Thoracic aorta (tissue), 2 donors: ENCODE measurements at regions not wholly inside any gene's neighbourhood (a gene's known extent, or its start where the extent isn't known, plus 50 kb on each side); places are given as distances from the start of the nearest gene placed in this dataset.
"Not testable (repeated sequence)": the region's sequence is repeated elsewhere in the genome, so short reads cannot be mapped to it uniquely, and the experiment has no call there.

ENCODE experiments used
- ATAC-seq: fragments of 150-250 bp; one replicate; pipeline ENCODE4 v1.8.0; 2017; ENCODE audit warnings: low read depth; ENCODE audit not compliant: insufficient number of reproducible peaks, low FRiP score
- DNase-seq: peaks from one replicate; pipeline ENCODE4 v3.0.0-alpha.2; 2020; ENCODE audit warnings: low spot score
- H3K27ac ChIP-seq, 2 donors: fragments of 200-600 bp; sonication (generic); 1 replicate in 1 of 2; 2 replicates in 1 of 2; pipeline ENCODE4 v1.5.1; 2016; ENCODE audit warnings: mild to moderate bottlenecking in 2 of 2, moderate library complexity in 2 of 2
- H3K27me3 ChIP-seq: fragments of 200-600 bp; sonication (generic); replicated peaks from 2 replicates; pipeline ENCODE4 v1.6.0; 2016; ENCODE audit warnings: mild to moderate bottlenecking; ENCODE audit not compliant: insufficient read depth
- H3K36me3 ChIP-seq: fragments of 200-600 bp; sonication (generic); one replicate; pipeline ENCODE4 v1.5.1; 2016
- H3K4me1 ChIP-seq, 2 donors: fragments of 200-600 bp; sonication (generic); 1 replicate in 1 of 2; 2 replicates in 1 of 2; pipeline versions ENCODE4 v1.5.1 to v1.6.0; 2016; ENCODE audit warnings: low read depth in 2 of 2, mild to moderate bottlenecking in 1 of 2; ENCODE audit not compliant: control insufficient read depth in 1 of 2
- H3K4me3 ChIP-seq: fragments of 200-600 bp; sonication (generic); 2 replicates; pipeline ENCODE4 v1.5.1; 2016; ENCODE audit warnings: mild to moderate bottlenecking
- H3K9me3 ChIP-seq: fragments of 200-600 bp; sonication (generic); 2 replicates; pipeline ENCODE4 v1.5.1; 2016
- TF ChIP-seq, protein P1 (sequence below): fragments of 200-600 bp; sonication (generic); IDR thresholded peaks from one replicate; pipeline ENCODE4 v1.5.1; 2019; ENCODE audit warnings: antibody characterized with exemption

DNA sequence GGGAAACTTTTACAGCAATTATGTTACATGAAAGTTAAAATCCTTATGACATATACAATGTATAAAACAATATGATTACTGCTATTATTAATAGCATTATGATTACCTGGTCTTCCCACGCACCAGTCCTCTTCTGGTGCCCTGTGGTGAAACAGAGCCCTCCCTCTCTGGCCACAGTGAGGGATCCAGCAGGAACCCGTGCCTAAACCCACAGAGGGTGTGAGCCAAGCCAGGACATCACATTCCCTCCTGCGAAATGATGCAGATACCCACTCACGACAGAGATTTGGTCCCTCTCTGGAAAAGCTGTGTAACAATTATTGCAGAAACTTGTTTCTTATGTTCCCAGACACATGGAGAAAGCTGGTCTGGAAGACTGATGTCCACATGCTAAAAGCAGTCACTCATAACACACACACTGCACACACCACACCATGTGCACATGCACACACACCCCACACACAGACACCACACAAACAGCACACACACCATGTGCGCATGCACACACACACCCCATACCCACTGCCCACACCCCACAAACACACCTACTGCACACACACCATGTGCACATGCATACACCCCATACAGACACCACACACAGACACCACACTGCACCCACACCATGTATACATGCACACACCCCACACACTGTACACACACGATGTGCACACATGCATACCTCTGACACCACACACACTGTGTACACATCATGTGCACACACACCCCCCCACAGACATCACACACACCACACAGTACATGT is 1462.2 kb downstream of the FOXD4L5 start:
- not testable (repeated sequence) for H3K9me3 ChIP-seq, H3K27ac ChIP-seq, ATAC-seq, H3K27me3 ChIP-seq, H3K36me3 ChIP-seq, H3K4me3 ChIP-seq, DNase-seq, H3K4me1 ChIP-seq

DNA sequence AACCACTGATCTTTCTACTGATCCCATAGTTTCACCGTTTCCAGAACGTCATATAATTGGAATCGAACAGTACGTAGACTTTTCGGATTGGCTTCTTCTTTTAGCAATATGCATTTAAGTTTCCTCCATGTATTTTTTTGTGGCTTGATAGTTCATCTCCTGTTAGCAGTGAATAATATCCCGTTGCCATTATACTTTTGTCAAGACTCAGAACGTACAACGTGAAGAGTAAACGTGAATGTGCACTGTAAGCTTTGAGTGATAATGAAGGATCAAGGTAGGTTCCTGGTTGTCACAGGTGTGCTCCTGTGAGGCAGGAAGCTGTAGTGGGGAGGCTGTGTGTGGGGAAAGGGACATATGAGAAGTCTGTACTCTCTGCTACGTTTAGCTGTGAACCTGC is 1463.7 kb downstream of the FOXD4L5 start:
- not testable (repeated sequence) for H3K4me3 ChIP-seq, ATAC-seq, H3K27me3 ChIP-seq, H3K4me1 ChIP-seq, H3K27ac ChIP-seq, H3K36me3 ChIP-seq, DNase-seq
- peaks cover 12% of the 10 kb centered on the region for H3K9me3 ChIP-seq

DNA sequence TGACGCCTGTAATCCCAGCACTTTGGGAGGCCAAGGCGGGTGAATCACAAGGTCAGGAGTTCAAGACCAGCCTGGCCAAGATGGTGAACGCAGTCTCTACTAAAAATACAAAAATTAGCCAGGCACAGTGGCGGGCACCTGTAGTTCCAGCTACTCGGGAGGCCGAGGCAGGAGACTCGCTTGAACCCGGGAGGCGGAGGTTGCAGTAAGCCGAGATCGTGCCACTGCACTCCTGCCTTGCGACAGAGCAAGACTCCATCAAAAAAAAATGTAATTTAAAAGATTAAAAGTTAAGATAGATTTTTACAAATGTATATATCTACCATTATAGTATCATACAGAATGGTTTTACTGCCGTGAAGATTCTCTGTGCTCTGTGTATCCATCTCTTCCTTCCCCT is 1464.1 kb downstream of the FOXD4L5 start:
- peaks cover 15% of the 10 kb centered on the region for H3K9me3 ChIP-seq
- H3K36me3 ChIP-seq, H3K4me3 ChIP-seq, H3K4me1 ChIP-seq, DNase-seq, H3K27me3 ChIP-seq, H3K27ac ChIP-seq, ATAC-seq: not testable (repeated sequence)

DNA sequence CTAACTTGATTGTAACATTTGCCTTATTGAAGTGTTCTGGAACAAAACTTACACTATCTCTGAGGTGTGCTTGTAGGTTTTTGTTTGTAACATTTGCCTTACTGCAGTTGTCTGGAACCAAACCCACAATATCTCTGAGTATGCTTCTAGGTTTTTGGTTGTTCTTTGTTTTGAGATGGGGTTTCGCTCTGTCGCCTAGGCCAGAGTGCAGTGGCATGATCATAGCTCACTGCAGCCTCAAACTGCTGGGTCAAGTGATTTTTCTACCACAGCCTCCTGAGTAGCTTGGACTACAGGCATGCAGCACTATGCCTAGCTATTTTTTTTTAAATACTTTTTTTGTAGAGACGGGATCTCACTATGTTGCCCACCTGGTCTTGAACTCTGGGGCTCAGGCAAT is 1464.6 kb downstream of the FOXD4L5 start:
- H3K4me1 ChIP-seq, H3K4me3 ChIP-seq, H3K27me3 ChIP-seq, H3K27ac ChIP-seq, ATAC-seq, DNase-seq, H3K36me3 ChIP-seq: not testable (repeated sequence)
- peaks cover 16% of the 10 kb centered on the region for H3K9me3 ChIP-seq

DNA sequence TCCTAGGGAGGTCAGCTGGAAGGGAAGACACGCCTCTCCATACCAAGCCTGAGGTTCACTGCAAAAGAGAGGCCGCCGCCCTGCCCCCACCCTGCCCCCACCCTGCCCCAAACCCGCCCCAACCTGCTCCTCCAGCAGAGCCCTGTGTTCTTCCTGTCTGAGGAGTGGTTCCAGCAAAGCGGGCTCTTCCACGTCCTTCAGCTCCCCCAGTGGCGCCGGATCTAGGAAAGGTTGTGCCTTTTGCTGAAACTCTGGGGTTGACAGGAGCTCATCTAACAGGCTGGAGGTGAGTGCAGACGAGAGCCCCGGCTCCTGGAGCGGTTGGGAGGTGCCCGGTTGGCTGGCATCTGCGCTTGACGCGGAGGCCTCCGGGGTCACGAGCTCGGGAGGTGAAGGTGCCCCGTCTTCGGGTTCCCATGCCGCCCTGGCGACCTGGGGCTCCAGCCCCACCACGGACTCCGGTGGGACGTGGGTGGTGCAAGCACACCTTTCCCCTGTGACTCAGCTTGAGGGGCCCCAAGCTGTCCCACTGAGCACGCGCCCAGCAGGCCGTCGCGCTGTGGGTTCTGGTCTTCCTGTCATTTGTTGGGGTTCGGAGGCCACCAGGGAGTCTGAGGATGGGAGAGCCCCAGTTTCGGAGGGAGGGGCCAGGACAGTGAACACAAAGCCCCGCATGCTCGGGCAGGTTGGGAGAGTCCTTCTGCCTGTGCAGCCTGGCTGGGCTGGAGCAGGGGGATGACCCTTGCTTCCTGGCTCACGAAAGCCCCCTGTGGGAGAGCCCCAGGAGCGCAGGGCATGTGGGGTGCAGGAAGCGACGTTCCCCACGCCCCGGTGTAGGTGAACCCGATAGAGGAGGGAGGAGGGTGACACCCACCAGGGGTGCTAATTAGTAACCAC is 1467.1 kb downstream of the FOXD4L5 start:
- Histone ChIP-seq H3K36me3 (no peaks in the 10 kb centered on the region), H3K27me3 (no peaks in the 10 kb centered on the region), H3K9me3 (peaks cover 16% of the 10 kb centered on the region), H3K4me1 (no peaks in the 10 kb centered on the region), H3K4me3 (peak overlapping the region; percentile 1), H3K27ac (no peak overlapping the region)
- DNase-seq (no peak), ATAC-seq (no peak)
- TF ChIP-seq, protein P1, sequence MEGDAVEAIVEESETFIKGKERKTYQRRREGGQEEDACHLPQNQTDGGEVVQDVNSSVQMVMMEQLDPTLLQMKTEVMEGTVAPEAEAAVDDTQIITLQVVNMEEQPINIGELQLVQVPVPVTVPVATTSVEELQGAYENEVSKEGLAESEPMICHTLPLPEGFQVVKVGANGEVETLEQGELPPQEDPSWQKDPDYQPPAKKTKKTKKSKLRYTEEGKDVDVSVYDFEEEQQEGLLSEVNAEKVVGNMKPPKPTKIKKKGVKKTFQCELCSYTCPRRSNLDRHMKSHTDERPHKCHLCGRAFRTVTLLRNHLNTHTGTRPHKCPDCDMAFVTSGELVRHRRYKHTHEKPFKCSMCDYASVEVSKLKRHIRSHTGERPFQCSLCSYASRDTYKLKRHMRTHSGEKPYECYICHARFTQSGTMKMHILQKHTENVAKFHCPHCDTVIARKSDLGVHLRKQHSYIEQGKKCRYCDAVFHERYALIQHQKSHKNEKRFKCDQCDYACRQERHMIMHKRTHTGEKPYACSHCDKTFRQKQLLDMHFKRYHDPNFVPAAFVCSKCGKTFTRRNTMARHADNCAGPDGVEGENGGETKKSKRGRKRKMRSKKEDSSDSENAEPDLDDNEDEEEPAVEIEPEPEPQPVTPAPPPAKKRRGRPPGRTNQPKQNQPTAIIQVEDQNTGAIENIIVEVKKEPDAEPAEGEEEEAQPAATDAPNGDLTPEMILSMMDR, result no peak

DNA sequence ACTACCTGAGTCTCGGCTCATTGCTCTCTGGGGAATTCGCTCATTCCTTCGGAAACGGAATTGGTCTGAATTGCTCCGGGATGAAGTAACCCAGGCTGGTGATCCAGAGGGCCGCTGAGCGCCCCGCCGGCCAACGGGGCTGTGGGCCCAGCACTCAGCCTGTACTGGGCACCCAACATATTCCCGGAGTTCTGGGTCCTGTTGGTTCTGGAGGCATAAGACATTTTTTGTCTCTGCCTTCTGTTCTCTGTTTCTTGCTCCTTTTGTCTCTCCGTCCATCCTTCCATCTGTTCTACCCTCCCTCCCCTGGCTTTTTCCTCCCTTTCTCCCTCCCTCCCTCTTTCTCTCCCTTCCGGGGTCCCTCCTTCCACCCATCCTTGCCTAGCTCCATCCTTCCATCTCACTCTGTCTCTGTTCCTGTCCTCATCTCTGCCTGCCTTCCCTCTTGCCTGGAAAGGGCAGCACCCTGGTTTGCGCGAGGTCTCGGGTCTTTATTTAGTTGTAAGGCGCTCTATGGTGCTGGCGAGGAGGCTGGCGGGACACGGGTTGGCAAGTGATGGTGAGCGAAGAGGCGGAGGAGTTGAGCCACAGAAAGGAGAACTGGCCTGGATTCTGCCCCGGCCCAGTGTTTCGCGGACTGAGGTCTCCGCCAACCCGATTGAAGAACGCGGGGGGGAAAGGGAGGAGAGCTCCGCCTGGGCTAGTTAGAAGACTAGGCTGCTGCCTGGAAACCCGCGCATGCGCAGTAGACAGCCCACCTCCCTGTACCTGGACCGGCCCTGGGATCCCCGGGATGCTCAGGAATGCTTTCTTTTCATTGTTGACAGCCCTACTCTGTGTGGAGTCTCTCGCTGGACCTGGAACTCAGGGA is 1468.0 kb downstream of the FOXD4L5 start:
- DNase-seq (peak; percentile 25), ATAC-seq (peak; percentile 46)
- no peaks in the 10 kb centered on the region for H3K4me1 ChIP-seq
- no peak overlapping the region for H3K27ac ChIP-seq
- TF ChIP-seq, protein P1, result no peak
- H3K9me3 ChIP-seq, result peaks cover 16% of the 10 kb centered on the region
- H3K4me3 ChIP-seq, result peak overlapping the region; percentile 61
- H3K36me3 ChIP-seq, result no peaks in the 10 kb centered on the region
- no peaks in the 10 kb centered on the region for H3K27me3 ChIP-seq

DNA sequence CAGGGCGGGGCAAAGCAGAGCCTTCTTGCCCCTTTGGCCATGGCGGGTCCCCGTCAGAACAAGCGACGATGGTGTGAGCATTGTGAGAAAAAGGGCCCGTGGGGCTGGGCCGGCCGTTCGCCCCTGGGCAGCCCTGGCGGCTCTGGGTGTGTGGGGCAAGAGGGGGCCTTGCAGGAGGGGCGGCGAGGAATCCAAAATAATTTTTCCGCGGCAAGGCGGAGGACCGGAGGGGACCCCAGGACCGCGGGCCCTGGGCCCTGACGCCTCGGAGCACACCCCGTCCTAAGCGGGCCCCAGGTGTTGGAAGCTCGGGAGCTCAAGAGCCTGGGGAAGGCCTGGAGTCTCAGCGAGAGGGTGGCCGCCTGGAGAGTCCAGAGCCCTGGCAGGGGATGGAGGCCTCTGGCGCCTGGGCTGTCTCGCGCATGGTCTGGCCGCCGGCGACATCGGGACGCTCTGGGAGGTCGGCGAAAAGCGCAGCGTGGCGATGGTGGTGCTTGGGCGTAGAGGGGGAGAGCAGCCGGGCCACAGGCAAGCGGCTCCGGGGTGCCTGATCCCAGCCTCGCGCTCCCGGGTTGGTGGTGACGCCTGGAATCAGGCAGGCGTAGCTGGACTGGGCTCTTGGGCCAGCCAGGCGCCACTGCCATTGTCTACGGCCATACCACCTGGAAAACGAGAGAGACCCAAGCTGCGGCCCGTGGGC is 1469.9 kb downstream of the FOXD4L5 start:
- ATAC-seq, H3K27ac ChIP-seq, H3K27me3 ChIP-seq, DNase-seq, H3K4me3 ChIP-seq, H3K4me1 ChIP-seq, H3K36me3 ChIP-seq: not testable (repeated sequence)
- H3K9me3 ChIP-seq, result peaks cover 16% of the 10 kb centered on the region

DNA sequence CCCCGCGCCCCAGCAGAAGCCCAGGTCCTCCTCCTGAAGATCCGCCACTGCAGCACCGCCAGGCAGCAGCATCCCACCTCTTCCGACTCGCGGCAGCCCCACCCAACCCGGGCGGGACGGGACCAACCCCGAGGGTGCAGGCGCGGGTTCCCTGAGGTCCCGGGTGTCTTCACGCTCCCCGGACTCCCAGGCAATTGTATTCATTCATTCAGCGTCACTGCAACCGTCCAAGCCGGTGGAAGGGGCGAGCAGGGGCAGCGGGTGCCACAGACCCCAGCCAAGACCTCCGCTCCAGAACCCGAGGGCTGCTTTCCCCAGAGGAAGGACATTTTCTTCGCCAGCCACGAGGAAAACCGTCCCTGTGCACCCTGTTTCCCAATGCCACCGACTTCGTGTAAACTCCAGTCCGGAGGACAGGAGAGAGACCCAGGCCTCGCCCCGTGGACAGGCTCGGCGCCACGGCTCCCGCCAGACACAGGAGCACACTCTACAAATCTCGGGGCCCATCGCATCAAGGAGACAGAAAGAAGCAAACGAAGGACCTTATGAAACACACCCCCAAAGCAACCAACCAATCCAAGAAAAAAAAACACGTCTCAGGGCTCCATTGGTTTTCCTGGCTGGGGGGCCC is 1471.5 kb downstream of the FOXD4L5 start:
- not testable (repeated sequence) for ATAC-seq, H3K27ac ChIP-seq, H3K36me3 ChIP-seq, H3K27me3 ChIP-seq, H3K4me1 ChIP-seq, DNase-seq
- Histone ChIP-seq H3K9me3 (peaks cover 12% of the 10 kb centered on the region), H3K4me3 (peak overlapping the region; percentile 25)

DNA sequence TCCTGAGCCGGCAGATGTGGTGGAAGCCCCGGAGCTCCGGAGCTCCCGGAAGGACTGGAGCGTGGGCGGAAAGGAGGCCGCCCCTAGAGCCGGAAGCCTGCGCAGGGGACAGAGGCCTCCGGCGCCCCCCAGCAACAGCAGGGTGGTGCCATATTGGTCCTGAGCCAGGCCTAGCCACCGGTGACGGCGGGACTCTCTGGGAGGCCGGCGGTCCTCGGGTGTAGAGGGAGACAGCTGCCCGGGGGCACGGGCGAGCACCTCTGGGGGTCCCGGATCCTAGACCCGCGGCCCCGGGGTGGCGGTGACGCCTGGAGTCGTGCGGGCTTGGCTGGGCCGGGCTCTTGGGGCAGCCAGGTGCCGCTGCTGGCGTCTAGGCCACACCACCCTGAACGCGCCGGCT is 1472.2 kb downstream of the FOXD4L5 start:
- not testable (repeated sequence) for H3K4me3 ChIP-seq, H3K9me3 ChIP-seq, H3K27me3 ChIP-seq, H3K36me3 ChIP-seq, H3K4me1 ChIP-seq, DNase-seq, H3K27ac ChIP-seq, ATAC-seq
